ENCODE measurements at regions not wholly inside any gene's neighbourhood (a gene's known extent, or its start where the extent isn't known, plus 50 kb on each side); places are given as distances from the start of the nearest gene placed in this dataset.

DNA sequence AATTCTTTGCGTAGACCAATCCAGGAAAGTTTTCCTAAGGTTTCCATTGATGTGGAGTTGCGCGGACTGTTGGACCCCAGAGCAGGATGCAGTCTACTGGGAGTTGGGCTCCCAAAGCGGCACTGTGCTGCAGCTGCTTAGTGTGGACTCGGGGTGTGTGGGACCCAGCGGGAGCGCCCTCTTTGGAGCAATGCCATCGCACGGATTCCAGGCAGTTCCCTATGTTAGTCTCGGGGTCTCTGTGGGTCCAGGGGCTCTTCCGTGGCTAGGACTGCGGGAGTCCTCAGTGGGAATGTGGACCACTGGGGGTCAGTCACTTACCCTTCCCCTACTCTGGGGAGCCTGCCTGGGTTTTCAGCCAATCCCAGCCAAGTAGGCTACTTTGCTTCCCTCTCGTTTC, 151.7 kb upstream of the OLIG3 start:
- Histone ChIP-seq H3K4me1 (peaks cover 4% of the 10 kb centered on the region), H3K27ac (no peak overlapping the region), H3K4me3 (no peak overlapping the region), H3K27me3 (no peaks in the 10 kb centered on the region), H3K36me3 (no peaks in the 10 kb centered on the region), H3K9me3 (no peaks in the 10 kb centered on the region)
- TF ChIP-seq EP300 (IDR thresholded peaks at IDR 0.05) (no peak), POLR2A (IDR thresholded peaks at IDR 0.05) (no peak), POLR2AphosphoS5 (IDR thresholded peaks at IDR 0.05) (no peak)
- TF ChIP-seq, protein P1, sequence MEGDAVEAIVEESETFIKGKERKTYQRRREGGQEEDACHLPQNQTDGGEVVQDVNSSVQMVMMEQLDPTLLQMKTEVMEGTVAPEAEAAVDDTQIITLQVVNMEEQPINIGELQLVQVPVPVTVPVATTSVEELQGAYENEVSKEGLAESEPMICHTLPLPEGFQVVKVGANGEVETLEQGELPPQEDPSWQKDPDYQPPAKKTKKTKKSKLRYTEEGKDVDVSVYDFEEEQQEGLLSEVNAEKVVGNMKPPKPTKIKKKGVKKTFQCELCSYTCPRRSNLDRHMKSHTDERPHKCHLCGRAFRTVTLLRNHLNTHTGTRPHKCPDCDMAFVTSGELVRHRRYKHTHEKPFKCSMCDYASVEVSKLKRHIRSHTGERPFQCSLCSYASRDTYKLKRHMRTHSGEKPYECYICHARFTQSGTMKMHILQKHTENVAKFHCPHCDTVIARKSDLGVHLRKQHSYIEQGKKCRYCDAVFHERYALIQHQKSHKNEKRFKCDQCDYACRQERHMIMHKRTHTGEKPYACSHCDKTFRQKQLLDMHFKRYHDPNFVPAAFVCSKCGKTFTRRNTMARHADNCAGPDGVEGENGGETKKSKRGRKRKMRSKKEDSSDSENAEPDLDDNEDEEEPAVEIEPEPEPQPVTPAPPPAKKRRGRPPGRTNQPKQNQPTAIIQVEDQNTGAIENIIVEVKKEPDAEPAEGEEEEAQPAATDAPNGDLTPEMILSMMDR (IDR thresholded peaks at IDR 0.05), result no peak
- 93% methylated on average over 13 of the region's 13 CpGs for WGBS
- no peak for DNase-seq (ENCODE audit: low spot score in 2 of 2)

DNA sequence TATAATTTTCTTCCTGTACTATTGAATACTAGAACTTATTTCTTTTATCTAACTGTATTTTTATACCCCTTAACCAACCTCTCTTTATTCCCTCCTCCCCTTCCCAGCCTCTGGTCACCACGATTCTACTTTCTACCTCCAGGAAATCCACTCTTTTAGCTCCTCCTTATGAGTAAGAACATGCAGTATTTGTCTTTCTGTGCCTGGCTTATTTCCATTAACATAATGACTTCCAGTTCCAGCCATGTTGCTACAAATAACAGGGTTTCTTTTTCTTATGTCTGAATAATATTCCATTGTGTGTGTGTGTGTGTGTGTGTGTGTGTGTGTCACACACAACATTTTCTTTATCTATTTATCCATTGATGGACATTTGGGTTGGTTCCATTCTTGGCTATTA, 152.3 kb upstream of the OLIG3 start:
- no peaks in the 10 kb centered on the region for H3K9me3 ChIP-seq
- TF ChIP-seq EP300 (IDR thresholded peaks at IDR 0.05) (no peak), POLR2A (IDR thresholded peaks at IDR 0.05) (no peak), POLR2AphosphoS5 (IDR thresholded peaks at IDR 0.05) (no peak)
- TF ChIP-seq, protein P1 (IDR thresholded peaks at IDR 0.05), result no peak
- no peaks in the 10 kb centered on the region for H3K36me3 ChIP-seq
- no peak for DNase-seq (ENCODE audit: low spot score in 2 of 2)
- WGBS, result no CpG with 5 or more reads among the region's 1 CpG
- no peaks in the 10 kb centered on the region for H3K27me3 ChIP-seq
- H3K4me1 ChIP-seq, result peaks cover under 1% of the 10 kb centered on the region
- H3K4me3 ChIP-seq, result no peak overlapping the region
- no peak overlapping the region for H3K27ac ChIP-seq

DNA sequence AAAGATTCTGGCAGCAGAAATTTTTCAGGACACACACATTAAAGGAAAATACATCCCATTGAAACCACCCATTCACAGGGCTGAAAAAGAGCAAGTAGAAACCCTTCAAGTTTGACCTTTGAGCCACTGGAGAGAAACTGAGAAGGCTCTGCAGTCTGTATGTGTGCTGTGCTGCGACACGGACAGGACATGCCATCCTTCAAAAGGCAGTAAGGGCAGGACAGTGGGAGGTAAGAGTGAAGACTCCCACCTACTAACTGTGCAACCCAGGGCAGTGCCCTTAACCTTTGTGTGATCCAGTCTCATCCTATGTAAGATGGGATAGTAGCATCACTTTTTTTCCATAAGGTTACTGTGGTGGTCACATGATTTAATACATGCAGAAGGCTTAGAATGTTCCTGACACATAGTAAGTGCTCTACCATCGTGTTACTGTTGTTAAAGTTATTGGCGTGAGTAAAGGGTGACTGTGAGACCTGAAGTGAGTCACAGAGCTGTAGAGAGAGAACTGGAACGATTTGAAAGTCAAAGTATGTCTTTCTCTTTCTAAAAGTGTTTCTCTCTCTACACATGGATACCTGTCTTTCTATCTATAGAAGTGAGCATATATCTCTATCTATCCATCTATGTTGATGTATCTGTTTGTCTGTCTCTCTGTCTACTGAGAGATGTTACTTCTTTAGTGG, 153.7 kb upstream of the OLIG3 start:
- H3K27me3 ChIP-seq, result no peaks in the 10 kb centered on the region
- DNase-seq (ENCODE audit: low spot score in 2 of 2), result no peak
- H3K9me3 ChIP-seq, result peaks cover 2% of the 10 kb centered on the region
- no peaks in the 10 kb centered on the region for H3K36me3 ChIP-seq
- H3K27ac ChIP-seq, result no peak overlapping the region
- no peak for TF ChIP-seq EP300 (IDR thresholded peaks at IDR 0.05)
- no peak for TF ChIP-seq POLR2AphosphoS5 (IDR thresholded peaks at IDR 0.05)
- no peak for TF ChIP-seq POLR2A (IDR thresholded peaks at IDR 0.05)
- TF ChIP-seq, protein P1 (IDR thresholded peaks at IDR 0.05), result no peak
- H3K4me3 ChIP-seq, result no peak overlapping the region
- WGBS, result 82% methylated on average over 5 of the region's 5 CpGs
- no peaks in the 10 kb centered on the region for H3K4me1 ChIP-seq

DNA sequence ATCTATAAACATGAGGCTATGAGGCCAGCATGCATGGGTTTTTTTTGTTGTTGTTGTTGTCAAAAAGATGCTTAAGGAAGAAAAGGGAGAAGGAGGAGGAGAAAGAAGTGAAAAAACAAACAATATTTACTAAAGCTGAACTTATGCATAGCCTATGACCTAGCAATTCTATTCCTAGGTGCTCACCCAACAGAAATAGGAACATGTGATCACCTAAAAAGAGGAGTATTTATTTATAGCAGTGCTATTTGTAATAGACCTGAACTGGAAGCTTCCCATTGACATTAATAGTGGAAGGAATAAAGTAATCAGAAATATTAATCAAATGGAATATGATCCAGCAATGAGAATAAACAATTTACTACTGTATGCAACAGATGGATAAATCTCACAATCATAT, 156.5 kb upstream of the OLIG3 start:
- H3K27me3 ChIP-seq, result no peaks in the 10 kb centered on the region
- TF ChIP-seq, protein P1 (IDR thresholded peaks at IDR 0.05), result no peak
- no peak overlapping the region for H3K27ac ChIP-seq
- H3K36me3 ChIP-seq, result no peaks in the 10 kb centered on the region
- DNase-seq (ENCODE audit: low spot score in 2 of 2), result no peak
- peaks cover 18% of the 10 kb centered on the region for H3K9me3 ChIP-seq
- no peaks in the 10 kb centered on the region for H3K4me1 ChIP-seq
- H3K4me3 ChIP-seq, result no peak overlapping the region

DNA sequence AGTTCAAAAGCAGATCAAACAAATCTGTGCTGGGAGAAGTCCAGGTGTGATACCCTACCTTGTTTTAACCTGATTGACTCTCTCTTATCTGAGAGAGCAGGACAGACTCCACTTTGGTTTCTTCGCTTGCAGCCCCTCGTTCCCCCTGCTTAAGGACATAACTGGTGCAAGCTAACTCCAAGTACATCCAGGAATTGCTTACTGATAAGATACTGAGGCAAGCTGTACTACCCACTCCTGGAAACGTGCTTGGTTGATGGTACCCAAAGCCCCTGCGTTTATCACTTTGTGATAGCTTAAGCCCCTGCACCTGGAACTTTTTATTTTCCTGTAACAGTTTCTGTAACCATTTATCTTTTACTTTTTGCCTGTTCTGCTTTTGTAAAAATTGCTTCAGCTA, 157.0 kb upstream of the OLIG3 start:
- 50% methylated on average over 4 of the region's 4 CpGs for WGBS

More for the DNA sequence above, 157.0 kb upstream of the OLIG3 start:
- H3K36me3 ChIP-seq, result no peaks in the 10 kb centered on the region
- H3K9me3 ChIP-seq, result peaks cover 18% of the 10 kb centered on the region
- DNase-seq (ENCODE audit: low spot score in 2 of 2), result no peak
- TF ChIP-seq, protein P1 (IDR thresholded peaks at IDR 0.05), result no peak
- no peak for TF ChIP-seq POLR2AphosphoS5 (IDR thresholded peaks at IDR 0.05)
- no peak for TF ChIP-seq EP300 (IDR thresholded peaks at IDR 0.05)
- no peak for TF ChIP-seq POLR2A (IDR thresholded peaks at IDR 0.05)
- H3K4me3 ChIP-seq, result no peak overlapping the region
- H3K27me3 ChIP-seq, result no peaks in the 10 kb centered on the region
- H3K4me1 ChIP-seq, result no peaks in the 10 kb centered on the region
- H3K27ac ChIP-seq, result no peak overlapping the region
